Myocyte (in vitro differentiated cells): ENCODE measurements at regions not wholly inside any gene's neighbourhood (a gene's known extent, or its start where the extent isn't known, plus 50 kb on each side); places are given as distances from the start of the nearest gene placed in this dataset.
A peak's percentile ranks its signal among the peaks of the same experiment; 100 is the strongest.
"Not testable (repeated sequence)": the region's sequence is repeated elsewhere in the genome, so short reads cannot be mapped to it uniquely, and the experiment has no call there.

ENCODE experiments used
- DNase-seq: peaks from one replicate; pipeline ENCODE4 v3.0.0-alpha.2; 2012; ENCODE audit warnings: low read depth

GRCh38 chr4:58871509-58871908 is 1761.3 kb upstream of the IGFBP7 start:
- DNase-seq: no peak

- no peak for DNase-seq
Measured at GRCh38 chr4:58849026-58849425, 1738.8 kb upstream of the IGFBP7 start.

- no peak for DNase-seq
Measured at GRCh38 chr4:58843455-58843854, 1733.3 kb upstream of the IGFBP7 start.

- DNase-seq: no peak
Measured at GRCh38 chr4:58833126-58833525, 1722.9 kb upstream of the IGFBP7 start.

GRCh38 chr4:58825278-58825677 is 1715.1 kb upstream of the IGFBP7 start:
- no peak for DNase-seq

- DNase-seq: not testable (repeated sequence)
Measured at GRCh38 chr4:58818560-58818959, 1708.4 kb upstream of the IGFBP7 start.

- DNase-seq: no peak
Measured at GRCh38 chr4:58809948-58810347, 1699.8 kb upstream of the IGFBP7 start.

- DNase-seq: no peak
Measured at GRCh38 chr4:58809366-58809765, 1699.2 kb upstream of the IGFBP7 start.

- no peak for DNase-seq
Measured at GRCh38 chr4:58808817-58809216, 1698.6 kb upstream of the IGFBP7 start.

- no peak for DNase-seq
Measured at GRCh38 chr4:58807843-58808615, 1697.8 kb upstream of the IGFBP7 start.

- no peak for DNase-seq
Measured at GRCh38 chr4:58776627-58777026, 1666.4 kb upstream of the IGFBP7 start.

GRCh38 chr4:58767598-58767997 is 1657.4 kb upstream of the IGFBP7 start:
- DNase-seq: no peak

- no peak for DNase-seq
Measured at GRCh38 chr4:58766763-58767162, 1656.6 kb upstream of the IGFBP7 start.

- peak; percentile 2 for DNase-seq
Measured at GRCh38 chr4:58761563-58761962, 1651.4 kb upstream of the IGFBP7 start.

GRCh38 chr4:58760737-58761136 is 1650.6 kb upstream of the IGFBP7 start:
- DNase-seq: no peak

GRCh38 chr4:58760100-58760499 is 1649.9 kb upstream of the IGFBP7 start:
- no peak for DNase-seq

- DNase-seq: no peak
Measured at GRCh38 chr4:58749206-58749605, 1639.0 kb upstream of the IGFBP7 start.

GRCh38 chr4:58740897-58741296 is 1630.7 kb upstream of the IGFBP7 start:
- DNase-seq: no peak

GRCh38 chr4:58739275-58739674 is 1629.1 kb upstream of the IGFBP7 start:
- no peak for DNase-seq

GRCh38 chr4:58738375-58738774 is 1628.2 kb upstream of the IGFBP7 start:
- no peak for DNase-seq

GRCh38 chr4:58734030-58734674 is 1624.0 kb upstream of the IGFBP7 start:
- no peak for DNase-seq

GRCh38 chr4:58732973-58733372 is 1622.8 kb upstream of the IGFBP7 start:
- DNase-seq: no peak

GRCh38 chr4:58723954-58724353 is 1613.8 kb upstream of the IGFBP7 start:
- DNase-seq: no peak
